Amygdala (tissue), 56 donors: ENCODE measurements at regions not wholly inside any gene's neighbourhood (a gene's known extent, or its start where the extent isn't known, plus 50 kb on each side); places are given as distances from the start of the nearest gene placed in this dataset.
A peak's percentile ranks its signal among the peaks of the same experiment; 100 is the strongest.
"Not testable (repeated sequence)": the region's sequence is repeated elsewhere in the genome, so short reads cannot be mapped to it uniquely, and the experiment has no call there.

Experiments used
- DNase-seq, 56 donors: peaks; one replicate each; lab custom pipeline; 2025; lab: John Stamatoyannopoulos, UW

DNA sequence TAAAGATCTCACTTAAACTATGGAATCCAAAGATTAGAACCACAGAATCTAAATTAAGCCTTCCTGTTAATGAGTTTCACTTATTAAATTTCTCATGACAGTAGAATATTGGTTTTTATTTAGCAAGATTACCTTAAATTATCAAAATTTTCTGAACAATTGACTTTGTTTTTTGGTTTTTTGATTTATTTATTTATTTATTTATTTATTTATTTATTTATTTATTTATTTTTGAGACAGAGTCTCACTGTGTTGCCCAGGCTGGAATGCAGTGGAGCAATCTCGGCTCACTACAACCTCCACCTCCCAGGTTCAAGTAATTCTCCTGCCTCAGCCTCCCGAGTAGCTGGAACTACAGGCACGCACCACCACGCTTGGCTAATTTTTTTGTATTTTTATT, 538.6 kb downstream of the AMY1C start:
- not testable (repeated sequence) for DNase-seq

DNA sequence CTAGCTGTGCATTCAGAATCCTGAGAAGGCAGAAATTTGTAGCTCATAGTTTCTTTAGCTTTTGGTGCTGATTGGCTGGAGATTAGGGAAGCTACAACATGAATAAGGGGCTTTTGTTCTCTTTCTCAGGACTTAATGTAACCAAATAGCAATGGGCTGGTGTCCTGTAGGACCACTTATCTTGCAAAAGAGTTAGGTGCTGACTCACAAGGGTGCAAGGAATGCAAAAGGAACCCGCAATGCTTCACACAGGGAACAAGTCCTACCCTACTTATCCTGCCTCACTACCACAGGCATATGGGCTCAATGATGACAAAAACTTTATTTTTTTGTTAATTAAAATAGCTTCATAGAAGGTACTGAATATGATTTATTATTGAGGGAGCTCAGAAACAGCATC, 541.5 kb downstream of the AMY1C start:
- no peak for DNase-seq

DNA sequence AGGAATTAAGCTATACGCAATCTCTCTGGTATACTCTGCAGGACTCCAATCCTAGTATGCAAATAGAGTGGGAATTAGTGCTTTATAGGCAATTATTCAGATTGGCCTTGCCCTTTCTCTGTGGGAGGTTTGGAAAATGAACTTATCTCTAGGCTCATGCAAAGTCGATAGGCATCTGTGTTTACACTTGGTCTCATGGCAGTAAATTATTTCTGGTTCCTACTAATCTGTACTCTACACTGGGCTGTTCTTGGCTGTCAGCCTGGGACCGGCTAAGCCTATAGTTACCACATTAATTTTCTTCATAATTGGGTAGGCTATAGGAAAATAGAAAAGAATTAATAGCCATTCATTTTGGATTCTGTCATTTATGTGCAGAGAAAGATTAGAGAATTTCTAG, 544.6 kb downstream of the AMY1C start:
- peak in 3 of 56 donors; percentile 0 to 20 (median 0) for DNase-seq

DNA sequence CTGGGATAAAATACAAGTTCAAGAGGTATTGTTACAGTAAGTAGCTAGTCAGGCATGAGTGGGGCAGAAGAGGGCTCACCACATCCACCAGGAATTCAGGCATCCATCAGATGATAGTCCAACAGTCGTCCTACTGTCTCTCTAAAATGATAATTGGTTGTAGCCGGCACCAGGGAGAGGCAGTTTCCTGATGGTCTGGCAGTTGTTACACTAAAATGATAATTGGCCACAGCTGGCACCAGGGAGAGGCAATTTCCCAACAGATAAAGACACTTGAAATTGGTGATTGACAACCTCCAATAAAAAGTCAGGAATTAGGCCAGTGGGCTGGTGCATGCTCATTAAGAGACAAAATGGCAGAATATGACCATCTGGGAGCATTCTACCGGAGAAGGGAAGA, 545.8 kb downstream of the AMY1C start:
- DNase-seq = no peak

DNA sequence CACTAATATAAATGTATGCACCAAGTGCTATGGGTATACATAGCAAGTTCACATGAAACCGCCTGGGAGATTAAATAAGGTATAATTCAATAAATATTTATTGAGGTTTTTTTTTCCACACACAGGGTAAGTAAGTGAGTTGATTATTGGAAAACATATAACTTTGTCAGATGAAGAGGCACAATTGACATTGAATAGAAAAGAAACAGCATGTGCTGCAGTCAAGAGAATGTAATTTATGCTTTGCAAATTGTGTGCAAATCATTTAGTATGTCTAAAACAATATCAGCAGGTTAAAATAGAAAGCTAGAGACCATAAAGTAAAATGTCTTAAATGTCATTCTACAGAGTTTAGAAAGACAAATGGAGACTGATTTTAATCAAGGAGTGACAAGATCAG, 560.0 kb downstream of the AMY1C start:
- DNase-seq = no peak

DNA sequence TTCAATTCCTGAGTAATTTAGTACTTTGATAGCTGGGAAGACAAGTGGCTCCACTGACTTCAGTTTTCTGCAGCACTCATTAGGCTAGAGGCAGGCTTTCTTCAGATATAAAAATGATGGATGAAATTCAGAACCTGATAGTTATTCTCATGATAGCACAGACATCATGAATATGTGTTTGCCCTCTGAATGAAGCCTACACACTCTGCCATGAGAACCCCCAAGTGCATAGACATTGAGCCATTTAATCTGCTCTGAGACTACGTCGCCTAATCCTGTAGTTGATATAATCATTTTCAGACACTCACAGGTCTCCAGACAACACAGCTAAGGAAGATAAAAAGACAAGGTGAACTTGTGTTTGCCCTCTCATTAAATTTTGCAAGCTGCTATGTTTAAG, 566.1 kb downstream of the AMY1C start:
- no peak for DNase-seq

DNA sequence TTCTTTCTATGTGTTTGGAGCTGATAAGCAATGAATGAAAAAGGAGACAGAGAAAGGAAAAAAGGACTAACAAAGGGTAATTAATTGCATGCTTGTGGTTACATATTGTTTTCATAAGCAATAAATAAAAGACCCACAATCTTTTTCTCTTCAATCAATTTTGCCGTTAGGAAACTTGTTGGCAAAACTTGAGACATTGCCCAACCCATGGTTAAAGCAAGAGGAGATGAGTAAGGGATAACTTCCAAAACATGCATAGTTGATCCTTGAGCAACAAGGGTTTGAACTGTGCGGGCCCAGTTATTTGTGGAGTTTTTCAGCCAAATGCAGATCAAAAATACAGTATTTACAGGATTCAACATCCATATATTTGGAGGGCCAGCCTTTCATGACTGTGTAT, 572.4 kb downstream of the AMY1C start:
- DNase-seq = no peak

DNA sequence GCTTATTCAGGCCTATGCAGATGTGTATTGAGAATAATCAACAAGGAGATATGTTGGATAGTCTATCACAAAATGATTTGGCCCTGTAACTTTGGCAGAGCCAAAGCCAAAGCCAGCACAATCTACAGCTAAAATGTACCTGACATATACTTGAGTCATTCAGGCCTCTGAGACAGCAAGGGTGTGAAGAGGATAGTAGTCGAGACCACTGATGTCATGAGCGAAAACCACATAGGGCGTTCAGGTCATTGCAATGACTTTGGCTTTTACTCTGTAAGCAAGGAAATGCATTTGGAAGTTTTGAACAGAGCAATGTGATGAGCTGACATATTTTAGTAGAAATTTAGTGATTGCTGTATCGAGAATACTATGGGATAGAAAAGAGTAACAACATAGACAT, 579.6 kb downstream of the AMY1C start:
- DNase-seq = no peak

- DNase-seq = no peak
Observed at GRCh38 chr1:104331763-104332162, 582.1 kb downstream of the AMY1C start.

- DNase-seq = not testable (repeated sequence)
Observed at GRCh38 chr1:104337927-104338326, 588.2 kb downstream of the AMY1C start.

DNA sequence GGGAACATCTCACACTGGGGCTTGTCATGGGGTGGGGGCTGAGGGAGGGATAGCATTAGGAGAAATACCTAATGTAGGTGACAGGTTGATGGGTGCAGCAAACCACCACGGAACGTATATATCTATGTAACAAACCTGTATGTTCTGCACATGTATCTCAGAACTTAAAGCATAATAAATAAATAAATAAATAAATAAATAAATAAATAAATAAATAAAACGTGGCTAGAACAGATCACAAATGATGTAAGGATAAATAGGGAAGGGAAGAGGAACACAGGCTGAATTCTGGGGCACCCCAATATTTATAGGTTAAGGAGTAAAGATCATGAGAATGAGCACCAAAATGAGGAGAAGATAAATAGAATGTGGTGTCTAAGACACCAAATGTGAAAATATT, 592.2 kb downstream of the AMY1C start:
- no peak for DNase-seq

DNA sequence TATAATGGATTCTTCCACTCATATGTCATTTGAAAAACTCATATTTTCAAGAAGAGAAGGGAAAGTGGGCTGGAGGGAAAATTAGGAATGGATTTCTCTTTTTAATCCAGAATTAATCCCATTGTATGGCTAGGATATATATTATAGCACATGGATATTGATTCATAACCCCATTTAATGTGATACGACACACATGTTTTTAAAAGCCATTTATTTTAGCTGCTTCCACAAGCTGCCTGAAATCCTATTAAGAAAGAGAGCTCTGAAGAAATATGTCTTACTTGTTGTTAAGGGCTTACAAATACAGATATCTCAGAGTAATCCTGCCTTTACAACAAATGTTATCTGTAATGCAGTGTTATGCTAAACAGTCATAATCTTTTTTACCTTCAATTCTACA, 598.6 kb downstream of the AMY1C start:
- DNase-seq = no peak

GRCh38 chr1:104353580-104353979, 603.9 kb downstream of the AMY1C start:
- DNase-seq = no peak

DNA sequence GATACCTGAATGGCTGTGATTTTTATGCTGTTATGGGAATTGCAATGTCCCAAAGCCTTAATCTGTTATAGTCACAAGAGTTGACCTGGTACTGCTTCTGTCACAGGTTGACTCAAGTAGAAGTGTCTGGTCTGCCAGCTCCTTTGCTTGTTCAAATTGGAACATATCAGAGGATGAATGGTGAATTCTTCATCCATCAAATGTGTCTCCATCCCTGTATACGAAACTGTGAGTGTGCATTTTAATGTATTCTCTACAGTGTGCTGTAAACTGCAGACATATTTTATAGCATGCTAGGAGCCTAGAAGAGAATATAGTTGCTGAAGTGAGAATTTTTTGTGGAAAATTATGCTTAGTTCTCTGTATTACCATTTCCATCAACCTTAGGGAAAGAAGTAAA, 608.4 kb downstream of the AMY1C start:
- no peak for DNase-seq

DNA sequence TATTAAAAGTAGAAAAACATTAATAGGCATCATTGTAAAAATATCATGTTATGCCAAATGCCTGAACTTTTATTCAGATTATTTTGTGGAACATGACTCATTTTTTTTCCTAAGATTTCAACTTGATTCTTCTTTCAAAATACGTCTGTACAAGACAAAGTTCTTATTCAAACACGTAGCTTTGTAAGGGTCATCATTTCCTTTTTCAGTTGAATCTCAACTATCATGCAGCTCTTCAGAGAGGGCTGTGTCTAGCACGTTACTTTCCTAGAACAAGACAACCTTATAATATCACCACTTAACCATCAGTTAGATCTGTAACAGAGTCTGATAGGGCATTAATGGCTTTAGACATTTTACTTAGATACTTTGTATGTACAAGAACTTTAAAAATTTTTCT, 608.9 kb downstream of the AMY1C start:
- DNase-seq = no peak

DNA sequence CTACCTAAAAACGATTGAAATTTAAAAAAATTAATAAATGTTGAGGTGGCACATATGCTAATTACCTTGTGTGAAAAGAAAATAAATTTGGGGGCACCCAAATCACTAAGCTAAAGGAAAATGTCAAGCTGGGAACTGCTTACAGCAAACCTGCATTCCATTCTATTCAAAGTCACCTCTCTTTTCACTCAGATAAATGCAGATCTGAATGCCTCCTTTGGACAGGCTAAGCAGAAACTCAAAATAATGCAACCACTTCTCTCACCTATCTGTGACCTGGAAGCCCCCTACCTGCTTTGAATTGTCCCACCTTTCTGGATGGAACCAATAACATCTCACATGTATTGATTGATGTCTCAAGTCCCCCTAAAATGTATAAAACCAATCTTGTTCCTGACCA, 628.7 kb downstream of the AMY1C start:
- no peak for DNase-seq

DNA sequence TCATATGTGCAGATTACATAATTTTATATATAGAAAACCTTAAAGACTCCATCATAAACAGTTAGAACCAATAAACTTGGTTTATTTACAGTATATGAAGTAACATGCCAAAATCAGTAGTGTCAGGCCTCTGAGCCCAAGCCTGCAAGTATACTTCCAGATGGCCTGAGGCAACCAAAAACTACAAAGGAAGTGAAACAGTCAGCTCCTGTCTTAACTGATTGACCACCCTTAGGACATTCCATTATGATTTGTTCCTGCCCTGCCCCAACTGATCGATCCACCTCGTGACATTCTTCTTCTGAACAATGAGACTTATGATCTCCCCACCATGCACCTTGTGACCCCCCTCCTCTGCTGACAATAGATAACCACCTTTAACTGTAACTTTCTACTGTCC, 630.3 kb downstream of the AMY1C start:
- DNase-seq = no peak

DNA sequence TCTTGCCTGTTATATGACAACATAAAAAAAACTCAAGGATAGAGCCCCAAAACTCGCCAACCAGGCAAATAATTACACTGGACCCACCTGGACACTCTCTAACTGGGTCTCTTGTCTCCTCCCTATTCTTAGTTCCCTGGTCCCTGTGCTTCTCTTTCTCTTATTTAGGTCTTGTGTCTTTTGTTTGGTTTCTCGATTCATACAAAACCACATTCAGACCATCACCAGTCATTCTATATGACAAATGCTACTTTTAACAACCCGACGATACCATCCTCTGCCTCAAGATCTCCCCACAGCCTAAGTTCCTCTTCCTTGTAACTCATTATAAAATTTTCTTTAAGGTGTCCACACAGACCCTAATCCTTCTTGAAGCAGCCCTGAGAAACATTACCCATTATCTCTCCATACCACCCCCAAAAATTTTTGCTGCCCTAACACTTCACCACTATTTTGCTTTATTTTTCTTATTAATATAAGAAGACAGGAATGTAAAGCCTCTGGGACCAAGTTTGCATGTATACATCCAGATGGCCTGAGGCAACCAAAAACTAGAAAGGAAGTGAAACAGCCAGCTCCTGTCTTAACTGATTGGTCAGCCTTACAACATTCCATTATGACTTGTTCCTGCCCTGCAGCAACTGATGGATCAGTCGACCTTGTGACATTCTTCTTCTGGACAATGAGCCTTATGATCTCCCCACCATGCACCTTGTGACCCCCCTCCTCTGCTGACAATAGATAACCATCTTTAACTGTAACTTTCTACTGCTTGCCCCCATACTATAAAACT, 638.2 kb downstream of the AMY1C start:
- DNase-seq = no peak

GRCh38 chr1:104392552-104392951, 642.9 kb downstream of the AMY1C start:
- DNase-seq = no peak

- no peak for DNase-seq
Observed at GRCh38 chr1:104402178-104402577, 652.5 kb downstream of the AMY1C start.

- no peak for DNase-seq
Observed at GRCh38 chr1:104403883-104404282, 654.2 kb downstream of the AMY1C start.

DNA sequence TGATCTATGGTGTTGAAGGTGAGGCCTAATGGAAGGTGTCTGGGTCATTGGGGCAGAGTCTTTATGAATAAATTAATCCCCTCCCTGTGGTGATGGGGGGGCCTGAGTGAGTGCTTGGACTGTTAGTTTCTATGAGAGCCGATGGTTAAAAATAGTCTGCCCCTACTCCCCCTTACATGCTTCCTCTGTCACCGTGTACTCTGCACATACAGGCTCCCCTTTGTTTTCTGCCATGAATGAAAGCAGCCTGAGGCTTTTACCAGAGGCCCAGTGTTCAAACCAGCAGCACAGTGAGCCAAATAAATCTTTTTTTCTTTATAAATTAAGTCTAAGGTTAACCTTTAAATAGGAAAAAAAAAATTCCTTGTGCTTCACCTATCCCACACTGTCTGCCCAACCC, 657.0 kb downstream of the AMY1C start:
- DNase-seq = no peak

GRCh38 chr1:104408268-104408667, 658.6 kb downstream of the AMY1C start:
- no peak for DNase-seq
